T-helper 9 cell (primary cell): ENCODE measurements at regions not wholly inside any gene's neighbourhood (a gene's known extent, or its start where the extent isn't known, plus 50 kb on each side); places are given as distances from the start of the nearest gene placed in this dataset.
"Not testable (repeated sequence)": the region's sequence is repeated elsewhere in the genome, so short reads cannot be mapped to it uniquely, and the experiment has no call there.

ENCODE experiments used
- DNase-seq: peaks from one replicate; pipeline ENCODE4 v3.0.0-alpha.2; 2020

GRCh38 chr17:37828651-37829124, 83.8 kb upstream of the HNF1B start:
- DNase-seq: no peak

DNA sequence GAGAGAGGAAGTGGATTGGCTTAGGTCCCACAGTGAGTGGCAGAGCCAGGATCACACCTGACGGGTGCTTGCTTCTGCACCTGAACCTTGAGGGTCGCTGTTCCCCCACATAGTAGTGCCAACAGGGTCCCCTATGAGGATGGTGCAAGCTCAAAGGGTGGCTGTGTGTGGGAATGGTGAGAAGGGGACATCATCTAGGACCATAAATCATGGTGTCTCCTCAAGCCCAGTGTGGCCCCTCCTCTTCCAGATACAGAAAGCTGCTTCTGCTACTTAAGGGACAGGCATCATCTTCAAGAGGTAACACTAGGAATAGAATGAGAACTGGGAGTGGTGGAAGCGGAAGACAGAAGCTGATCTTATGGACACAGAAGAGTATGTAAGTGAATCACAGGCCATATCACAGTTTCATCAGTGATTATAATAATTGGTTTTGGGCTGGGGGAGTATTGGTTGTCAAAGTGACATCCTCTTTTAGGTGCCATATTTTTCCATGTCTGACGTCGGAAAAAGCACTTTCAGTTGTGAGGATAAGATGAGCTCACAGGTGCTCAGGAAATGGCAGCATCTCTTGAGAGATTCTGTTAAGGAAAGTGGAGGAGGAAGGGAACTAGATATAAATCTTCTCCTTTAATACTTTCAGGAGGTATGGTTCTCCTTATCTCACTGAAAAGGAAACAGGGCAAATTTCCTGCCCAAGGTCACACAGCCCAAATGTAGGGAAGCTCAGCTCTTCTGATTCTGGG, 83.2 kb upstream of the HNF1B start:
- DNase-seq: no peak

- no peak for DNase-seq
These were observed 81.9 kb upstream of the HNF1B start for GRCh38 chr17:37826497-37827430.

- no peak for DNase-seq
These were observed 81.0 kb upstream of the HNF1B start for GRCh38 chr17:37825851-37826250.

- no peak for DNase-seq
These were observed 80.0 kb upstream of the HNF1B start for GRCh38 chr17:37824534-37825485.

DNA sequence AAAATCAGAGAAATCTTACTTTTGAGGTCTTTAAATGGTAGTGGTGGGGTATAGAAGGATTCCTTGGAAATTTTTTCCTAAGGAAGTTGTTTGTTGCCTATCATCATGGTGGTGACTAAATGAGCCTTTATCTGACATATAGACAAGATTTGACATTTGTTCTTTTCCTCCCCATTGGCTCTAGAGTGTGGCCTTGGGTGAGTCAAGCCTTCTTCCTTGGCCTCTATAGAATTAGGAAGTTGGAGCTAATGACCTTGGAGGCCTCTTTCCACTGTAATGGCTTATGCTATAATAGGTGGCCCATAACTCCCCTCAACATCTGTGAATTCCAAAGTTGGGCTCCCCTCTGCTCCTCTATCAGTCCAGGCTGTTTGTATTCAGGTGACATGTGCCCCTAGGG, 79.1 kb upstream of the HNF1B start:
- DNase-seq: no peak

- DNase-seq: no peak
These were observed 76.3 kb upstream of the HNF1B start for GRCh38 chr17:37820995-37821713.

DNA sequence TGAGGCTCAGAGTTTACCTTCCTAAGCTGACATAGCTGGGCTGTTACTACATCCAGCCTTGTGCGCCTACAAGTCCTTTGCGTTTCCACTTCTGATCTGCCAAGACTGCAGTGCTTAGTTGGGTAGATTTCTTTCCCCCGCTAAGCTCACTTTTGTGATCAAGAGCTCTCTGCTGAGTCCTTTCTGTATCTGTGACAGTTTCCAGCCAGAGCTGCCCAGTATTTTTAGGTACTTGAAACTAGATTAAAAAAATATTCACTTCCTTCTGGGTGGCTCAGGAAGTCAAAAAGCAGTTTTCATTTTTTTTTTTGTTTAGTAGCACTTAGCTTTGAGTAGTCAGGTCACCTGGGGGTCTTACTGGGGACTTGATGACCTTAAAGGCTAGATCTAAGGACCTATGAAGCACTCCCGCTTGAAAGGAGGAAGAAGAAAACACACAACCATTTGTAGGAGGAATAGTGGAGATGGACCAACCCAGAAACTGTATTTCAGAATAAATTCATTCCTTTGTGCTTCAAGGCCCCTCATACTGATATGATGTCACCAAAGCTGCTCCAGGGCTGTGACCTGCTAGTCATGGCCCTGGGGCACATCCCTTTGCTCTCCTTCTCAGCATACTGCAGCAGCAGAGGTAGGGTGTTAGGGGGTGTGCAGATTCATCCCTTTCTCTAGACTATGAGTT, 75.6 kb upstream of the HNF1B start:
- DNase-seq: no peak

GRCh38 chr17:37818689-37819088, 73.8 kb upstream of the HNF1B start:
- DNase-seq: no peak

GRCh38 chr17:37816950-37817349, 72.1 kb upstream of the HNF1B start:
- DNase-seq: no peak

DNA sequence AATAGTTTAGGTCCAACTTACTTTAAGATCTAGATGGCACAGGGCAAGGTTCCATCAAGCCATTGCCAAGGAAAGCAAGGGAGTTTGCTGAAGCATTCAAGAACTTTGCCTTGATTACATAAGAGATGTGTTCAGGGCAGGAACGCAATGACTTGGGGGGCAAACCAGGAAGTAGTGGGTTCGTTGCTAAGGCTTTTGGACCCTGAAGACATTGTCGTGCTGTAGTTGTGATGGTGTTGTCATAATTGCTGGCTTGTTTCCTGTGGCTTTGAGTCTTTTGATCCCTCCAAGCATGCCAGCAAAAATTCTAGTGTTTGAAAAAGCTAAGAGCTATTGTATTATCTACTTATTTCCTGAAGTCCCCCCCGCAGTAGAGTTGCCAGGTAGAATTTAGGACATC, 70.7 kb upstream of the HNF1B start:
- no peak for DNase-seq

DNA sequence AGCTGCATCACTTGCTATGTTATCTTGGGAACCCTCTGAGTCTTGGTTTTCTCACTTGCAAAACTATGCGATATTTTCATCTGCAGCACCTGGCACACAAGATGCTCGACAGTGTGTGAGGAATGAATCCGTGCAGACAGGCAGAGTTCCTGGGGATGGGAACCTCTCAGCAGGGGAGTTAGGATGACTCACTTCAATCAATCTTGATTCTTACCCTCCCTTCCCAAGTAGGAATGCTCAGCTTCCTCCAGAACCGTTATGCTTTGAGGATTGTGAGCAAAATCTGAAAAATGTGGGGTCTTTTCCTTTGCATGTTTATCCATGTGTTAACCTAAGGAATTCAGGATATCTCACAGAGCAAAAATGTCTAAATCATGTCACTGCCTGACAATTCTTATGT, 68.9 kb upstream of the HNF1B start:
- DNase-seq: no peak

DNA sequence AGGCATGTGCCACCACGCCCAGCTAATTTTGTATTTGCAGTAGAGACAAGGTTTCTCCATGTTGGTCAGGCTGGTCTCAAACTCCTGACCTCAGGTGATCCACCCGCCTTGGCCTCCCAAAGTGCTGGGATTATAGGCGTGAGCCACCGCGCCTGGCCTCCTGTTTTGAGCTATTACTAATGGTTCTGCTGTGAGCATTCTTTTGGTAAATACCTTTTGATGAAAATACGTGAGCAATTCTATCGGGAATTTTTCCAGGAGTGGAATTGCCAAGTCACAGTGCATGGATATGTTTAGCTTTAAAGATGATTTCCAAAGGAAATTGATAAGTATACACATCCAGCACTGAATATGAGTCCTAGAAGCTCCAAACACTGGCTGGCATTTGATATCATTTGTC, 64.0 kb upstream of the HNF1B start:
- not testable (repeated sequence) for DNase-seq

DNA sequence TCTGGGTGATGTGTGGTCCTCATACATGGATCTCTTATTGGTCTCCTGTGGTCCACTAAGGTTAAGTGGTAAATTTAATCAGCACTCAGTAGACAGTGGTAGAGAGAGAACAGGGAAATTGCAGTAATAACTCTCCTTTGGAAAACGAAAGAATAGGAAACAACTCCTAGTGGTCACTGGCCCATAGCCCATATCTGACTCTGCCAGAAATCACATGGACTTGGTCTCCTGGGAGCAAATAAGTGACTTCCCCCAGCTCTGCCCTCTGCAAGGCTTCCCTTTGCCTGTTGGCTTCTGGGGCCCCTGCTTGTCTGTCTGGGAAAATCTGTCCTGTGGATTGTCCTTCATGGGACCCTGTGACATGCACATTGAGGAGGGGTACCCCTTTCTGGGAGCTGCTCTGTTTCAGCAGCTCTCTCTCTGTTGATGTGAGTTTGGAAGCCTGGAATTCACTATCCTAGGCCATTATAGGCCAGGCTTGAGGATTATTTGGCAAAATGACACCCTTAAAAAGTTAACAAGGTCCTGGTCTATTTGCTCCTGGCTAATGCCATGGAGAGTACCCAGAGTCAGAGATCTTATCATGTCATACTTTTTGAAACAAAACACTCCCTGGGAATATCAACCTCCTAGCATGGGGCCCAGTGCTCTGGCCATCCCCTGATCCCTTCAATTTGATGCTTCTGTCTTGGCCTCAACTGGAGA, 58.0 kb upstream of the HNF1B start:
- DNase-seq: no peak

- DNase-seq: no peak
These were observed 57.3 kb upstream of the HNF1B start for GRCh38 chr17:37802061-37802595.

- no peak for DNase-seq
These were observed 56.3 kb upstream of the HNF1B start for GRCh38 chr17:37801171-37801570.

DNA sequence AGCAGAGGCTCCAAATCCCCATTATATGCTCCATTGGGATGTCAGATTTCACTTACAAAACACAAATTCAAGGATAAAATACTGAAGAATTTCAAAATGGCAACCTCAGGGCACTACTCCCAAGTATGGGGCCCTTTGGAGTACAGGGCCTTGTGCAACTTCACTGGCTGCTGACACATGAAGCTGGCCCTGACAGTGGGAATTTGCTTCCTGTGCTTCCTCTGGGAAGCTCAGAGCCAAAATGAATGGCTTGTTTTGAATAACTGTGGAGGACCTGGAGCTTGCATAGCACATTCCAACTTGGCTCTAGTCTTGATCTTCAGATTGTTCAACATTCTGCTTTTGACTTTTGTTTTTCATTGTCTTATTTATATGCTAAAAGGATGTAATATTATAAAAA, 52.3 kb upstream of the HNF1B start:
- DNase-seq: no peak

GRCh38 chr17:37796076-37796475, 51.2 kb upstream of the HNF1B start:
- no peak for DNase-seq
